GM13976 (cell line): ENCODE measurements at regions not wholly inside any gene's neighbourhood (a gene's known extent, or its start where the extent isn't known, plus 50 kb on each side); places are given as distances from the start of the nearest gene placed in this dataset.

Experiments used
- DNase-seq: peaks from one replicate; pipeline ENCODE4 v3.0.0; 2012; ENCODE audit warnings: low spot score
- in situ Hi-C: fragments of 300-500 bp; cut with MboI; formaldehyde crosslinking; loops from one replicate; pipeline ENCODE4 v1.12.0; 2022; ENCODE audit warnings: low sequenced_read_pairs, mixed read lengths, inconsistent platforms; ENCODE audit not compliant: unreplicated experiment
- TF ChIP-seq, protein P1 (sequence below): IDR thresholded peaks from 2 replicates; pipeline ENCODE4 v1.5.1; 2012; ENCODE audit warnings: borderline replicate concordance, mild to moderate bottlenecking; ENCODE audit not compliant: insufficient read depth; ENCODE audit errors: extremely low read depth, missing control alignments, control extremely low read depth

DNA sequence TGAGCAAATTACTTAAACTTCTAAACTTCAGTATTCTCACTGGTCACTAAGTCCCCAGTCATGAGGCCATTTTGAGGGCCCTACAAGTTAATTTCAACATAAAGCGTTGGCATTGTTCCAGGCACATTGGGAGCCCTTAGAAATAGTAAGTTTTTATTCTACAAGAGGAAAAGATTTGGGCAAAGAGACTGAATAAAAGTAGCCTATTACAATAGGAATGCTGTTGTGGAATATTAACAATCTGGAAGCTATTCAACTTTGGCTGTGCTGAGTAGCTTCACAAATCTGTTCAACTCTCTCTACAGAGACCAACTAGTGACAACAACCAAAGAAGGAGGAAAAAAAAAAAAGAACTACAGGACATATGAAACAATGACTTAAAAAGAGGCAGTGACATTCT lies 1287.5 kb upstream of the NXPH2 start:
- in situ Hi-C loops, result no loop called here
- DNase-seq, result no peak
- TF ChIP-seq, protein P1, sequence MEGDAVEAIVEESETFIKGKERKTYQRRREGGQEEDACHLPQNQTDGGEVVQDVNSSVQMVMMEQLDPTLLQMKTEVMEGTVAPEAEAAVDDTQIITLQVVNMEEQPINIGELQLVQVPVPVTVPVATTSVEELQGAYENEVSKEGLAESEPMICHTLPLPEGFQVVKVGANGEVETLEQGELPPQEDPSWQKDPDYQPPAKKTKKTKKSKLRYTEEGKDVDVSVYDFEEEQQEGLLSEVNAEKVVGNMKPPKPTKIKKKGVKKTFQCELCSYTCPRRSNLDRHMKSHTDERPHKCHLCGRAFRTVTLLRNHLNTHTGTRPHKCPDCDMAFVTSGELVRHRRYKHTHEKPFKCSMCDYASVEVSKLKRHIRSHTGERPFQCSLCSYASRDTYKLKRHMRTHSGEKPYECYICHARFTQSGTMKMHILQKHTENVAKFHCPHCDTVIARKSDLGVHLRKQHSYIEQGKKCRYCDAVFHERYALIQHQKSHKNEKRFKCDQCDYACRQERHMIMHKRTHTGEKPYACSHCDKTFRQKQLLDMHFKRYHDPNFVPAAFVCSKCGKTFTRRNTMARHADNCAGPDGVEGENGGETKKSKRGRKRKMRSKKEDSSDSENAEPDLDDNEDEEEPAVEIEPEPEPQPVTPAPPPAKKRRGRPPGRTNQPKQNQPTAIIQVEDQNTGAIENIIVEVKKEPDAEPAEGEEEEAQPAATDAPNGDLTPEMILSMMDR, result no peak

DNA sequence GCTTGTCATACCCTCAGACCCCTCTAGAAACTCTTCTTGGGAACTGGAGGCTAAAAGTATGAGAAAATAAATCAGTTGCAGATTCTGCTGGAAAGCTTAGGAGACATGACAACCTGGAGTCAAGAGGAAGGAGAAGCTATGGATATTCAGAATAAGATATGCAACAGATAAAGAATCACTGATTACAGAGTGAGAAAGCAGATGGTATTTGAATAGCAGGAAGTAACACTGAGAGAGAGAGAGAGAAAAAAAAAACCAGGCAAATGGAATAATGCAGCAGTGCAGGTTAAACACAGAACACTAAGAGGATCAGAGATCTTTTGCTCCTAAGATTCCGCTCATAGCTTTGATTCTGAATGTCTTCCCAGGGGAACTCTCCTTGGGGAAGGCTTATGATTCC lies 1284.1 kb upstream of the NXPH2 start:
- TF ChIP-seq, protein P1, result no peak
- in situ Hi-C loops, result no loop called here
- DNase-seq, result no peak

DNA sequence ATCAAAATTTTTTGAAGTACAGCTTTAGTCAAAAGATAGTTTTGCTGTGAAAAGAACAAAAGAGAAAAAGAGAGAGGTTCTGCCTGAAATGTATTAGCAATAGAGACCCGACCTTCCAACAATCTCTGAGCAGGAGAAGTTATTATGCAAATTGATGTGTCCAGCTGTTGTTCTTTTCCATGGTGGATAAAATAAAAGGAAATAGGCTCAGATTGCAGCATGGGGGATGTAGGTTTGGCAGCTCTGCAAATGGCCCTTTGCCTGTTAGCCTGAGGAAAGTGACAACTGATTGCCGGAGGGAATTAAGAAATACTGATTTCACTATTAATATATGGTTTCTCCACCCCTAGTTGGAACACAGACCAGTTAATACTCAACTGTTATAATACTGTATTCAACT lies 1283.2 kb upstream of the NXPH2 start:
- TF ChIP-seq, protein P1, result no peak
- in situ Hi-C loops, result no loop called here
- DNase-seq, result no peak

DNA sequence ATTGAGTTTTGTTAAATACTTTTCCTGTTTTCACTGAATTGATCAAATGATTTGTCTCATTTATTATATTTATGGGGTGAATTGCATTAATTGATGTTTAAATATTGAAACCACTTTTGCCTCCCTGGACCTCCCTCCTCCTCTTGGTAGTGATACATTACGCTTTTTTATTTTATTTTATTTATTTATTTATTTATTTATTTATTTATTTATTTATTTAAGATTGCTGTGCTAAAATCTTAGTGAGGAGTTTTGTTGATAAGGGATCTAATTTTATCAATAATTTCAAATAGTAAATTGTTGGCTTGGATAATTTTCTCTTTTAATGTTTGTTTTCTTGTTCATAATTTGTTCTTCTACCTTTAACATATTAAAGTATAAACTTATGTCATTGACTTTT lies 1281.0 kb upstream of the NXPH2 start:
- in situ Hi-C loops, result no loop called here
- TF ChIP-seq, protein P1, result no peak
- DNase-seq, result no peak

DNA sequence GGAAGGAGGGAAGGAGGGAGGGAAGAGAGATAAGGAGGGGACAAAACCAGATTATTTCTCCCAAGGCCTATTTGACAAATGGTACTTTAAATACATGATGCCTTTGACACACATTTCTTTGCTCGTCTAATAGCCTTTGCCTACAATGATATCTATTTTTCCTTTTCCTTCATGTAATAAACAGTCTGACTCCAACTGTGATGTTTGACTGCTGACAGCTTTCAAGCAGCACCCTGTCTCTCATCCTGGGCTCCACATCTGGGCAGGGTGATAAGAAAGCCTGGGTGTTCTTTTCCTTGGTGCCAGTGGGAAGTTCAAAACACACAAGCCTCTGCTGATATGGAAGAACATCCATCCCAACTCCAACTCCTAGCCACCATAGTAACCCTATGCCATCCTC lies 1277.7 kb upstream of the NXPH2 start:
- in situ Hi-C loops, result no loop called here
- TF ChIP-seq, protein P1, result no peak
- DNase-seq, result no peak

DNA sequence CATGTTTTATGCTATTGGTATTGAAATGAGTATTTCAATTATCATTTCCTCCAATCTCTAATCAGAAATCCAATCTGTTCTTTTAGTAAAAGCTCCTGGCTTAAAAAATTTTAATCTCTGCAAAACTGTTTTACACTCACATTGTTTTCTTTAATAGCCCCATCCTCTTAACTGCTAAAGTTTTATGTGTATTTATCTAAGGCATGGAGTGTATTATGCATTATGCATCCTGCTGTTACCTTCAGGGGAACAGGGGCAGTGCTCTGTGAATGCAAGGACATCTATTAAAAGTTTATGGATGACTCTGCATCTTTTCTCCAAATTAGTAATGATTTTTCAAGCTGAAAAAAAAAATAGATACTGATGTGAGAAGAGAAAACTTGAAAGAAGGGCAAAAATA lies 1261.6 kb upstream of the NXPH2 start:
- in situ Hi-C loops, result no loop called here

More for the DNA sequence above, 1261.6 kb upstream of the NXPH2 start:
- no peak for DNase-seq
- TF ChIP-seq, protein P1, result no peak
